ENCODE measurements at regions not wholly inside any gene's neighbourhood (a gene's known extent, or its start where the extent isn't known, plus 50 kb on each side); places are given as distances from the start of the nearest gene placed in this dataset.

GRCh38 chr2:128643221-128644065, 324.8 kb upstream of the HS6ST1 start:
- TF ChIP-seq, protein P1, sequence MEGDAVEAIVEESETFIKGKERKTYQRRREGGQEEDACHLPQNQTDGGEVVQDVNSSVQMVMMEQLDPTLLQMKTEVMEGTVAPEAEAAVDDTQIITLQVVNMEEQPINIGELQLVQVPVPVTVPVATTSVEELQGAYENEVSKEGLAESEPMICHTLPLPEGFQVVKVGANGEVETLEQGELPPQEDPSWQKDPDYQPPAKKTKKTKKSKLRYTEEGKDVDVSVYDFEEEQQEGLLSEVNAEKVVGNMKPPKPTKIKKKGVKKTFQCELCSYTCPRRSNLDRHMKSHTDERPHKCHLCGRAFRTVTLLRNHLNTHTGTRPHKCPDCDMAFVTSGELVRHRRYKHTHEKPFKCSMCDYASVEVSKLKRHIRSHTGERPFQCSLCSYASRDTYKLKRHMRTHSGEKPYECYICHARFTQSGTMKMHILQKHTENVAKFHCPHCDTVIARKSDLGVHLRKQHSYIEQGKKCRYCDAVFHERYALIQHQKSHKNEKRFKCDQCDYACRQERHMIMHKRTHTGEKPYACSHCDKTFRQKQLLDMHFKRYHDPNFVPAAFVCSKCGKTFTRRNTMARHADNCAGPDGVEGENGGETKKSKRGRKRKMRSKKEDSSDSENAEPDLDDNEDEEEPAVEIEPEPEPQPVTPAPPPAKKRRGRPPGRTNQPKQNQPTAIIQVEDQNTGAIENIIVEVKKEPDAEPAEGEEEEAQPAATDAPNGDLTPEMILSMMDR (IDR thresholded peaks at IDR 0.05; ENCODE audit: insufficient read depth, low read length, poor library complexity, severe bottlenecking): no peak
- TF ChIP-seq EZH2phosphoT487 (conservative IDR thresholded peaks at IDR 0.05; ENCODE audit: low read length): no peak
